ENCODE measurements at regions not wholly inside any gene's neighbourhood (a gene's known extent, or its start where the extent isn't known, plus 50 kb on each side); places are given as distances from the start of the nearest gene placed in this dataset.

- TF ChIP-seq CTCF (IDR thresholded peaks at IDR 0.05) (no peak), ZFX (IDR thresholded peaks at IDR 0.05; ENCODE audit: borderline replicate concordance) (no peak)
These were observed 415.8 kb downstream of the STIM2 start for GRCh38 chr4:27276307-27277073.
